ENCODE measurements at regions not wholly inside any gene's neighbourhood (a gene's known extent, or its start where the extent isn't known, plus 50 kb on each side); places are given as distances from the start of the nearest gene placed in this dataset.

GRCh38 chr12:70077441-70077840 lies 165.8 kb upstream of the CNOT2 start:
- Histone ChIP-seq H3K4me2 (no peak overlapping the region), H3K4me3 (ENCODE audit: low read depth in 2 of 2, low read length in 1 of 2) (no peak overlapping the region), H3K9me2 (no peaks in the 10 kb centered on the region), H3F3A (replicated peaks; ENCODE audit: insufficient read depth) (no peaks in the 10 kb centered on the region), H4K20me1 (ENCODE audit: insufficient read depth) (no peaks in the 10 kb centered on the region), H3K79me2 (ENCODE audit: insufficient read depth) (no peaks in the 10 kb centered on the region), H3K9me3 (no peaks in the 10 kb centered on the region), H3K27ac (ENCODE audit: low read depth in 2 of 2, low read length in 1 of 2) (no peak overlapping the region), H3K4me1 (ENCODE audit: control insufficient read depth in 1 of 2, insufficient read depth in 2 of 2, low read depth in 1 of 2, low read length in 1 of 2) (no peaks in the 10 kb centered on the region; a peak in 1 of 4 replicates), H3K27me3 (ENCODE audit: insufficient read depth) (no peaks in the 10 kb centered on the region), H2AFZ (ENCODE audit: low read depth) (no peak overlapping the region), H3K9ac (no peak overlapping the region), H3K36me3 (replicated peaks in 1 of 2; ENCODE audit: control insufficient read depth in 1 of 2, insufficient read depth in 2 of 2, low read length in 1 of 2) (no peaks in the 10 kb centered on the region)
- ChIA-PET CTCF (no interaction called here), POLR2A (no interaction called here)
- DNase-seq = no peak
- TF ChIP-seq GATA2 (CRISPR knock-in tag; IDR thresholded peaks at IDR 0.05) (no peak), USF1 (IDR thresholded peaks at IDR 0.05; ENCODE audit: borderline replicate concordance, low read depth) (no peak), NRF1 (IDR thresholded peaks at IDR 0.05; ENCODE audit: low read depth, low read length) (no peak)
- WGBS (ENCODE audit: low lambda C conversion rate) = 41% methylated on average over 2 of the region's 2 CpGs

GRCh38 chr12:70078161-70078560 lies 165.1 kb upstream of the CNOT2 start:
- H3K36me3 ChIP-seq (replicated peaks in 1 of 2; ENCODE audit: control insufficient read depth in 1 of 2, insufficient read depth in 2 of 2, low read length in 1 of 2) = no peaks in the 10 kb centered on the region
- no peak overlapping the region for H3K9ac ChIP-seq
- TF ChIP-seq MEF2A (IDR thresholded peaks at IDR 0.05; ENCODE audit: borderline replicate concordance, low read depth) = no peak
- TF ChIP-seq SIN3A (IDR thresholded peaks at IDR 0.05; ENCODE audit: borderline replicate concordance, low read depth, low read length) = no peak
- no peak for TF ChIP-seq PBX3 (IDR thresholded peaks at IDR 0.05)
- TF ChIP-seq RXRA (IDR thresholded peaks at IDR 0.05; ENCODE audit: borderline replicate concordance, low read depth) = no peak
- no peak for TF ChIP-seq TAF1 (IDR thresholded peaks at IDR 0.05; ENCODE audit: borderline replicate concordance, low read depth, low read length)
- no peak for TF ChIP-seq GABPA (IDR thresholded peaks at IDR 0.05; ENCODE audit: low read depth)
- TF ChIP-seq REST (IDR thresholded peaks at IDR 0.05; ENCODE audit: low read depth, low read length) = no peak
- no peak for TF ChIP-seq EZH2phosphoT487 (IDR thresholded peaks at IDR 0.05; ENCODE audit: borderline replicate concordance, low read depth)
- no peaks in the 10 kb centered on the region for H4K20me1 ChIP-seq (ENCODE audit: insufficient read depth)
- WGBS (ENCODE audit: low lambda C conversion rate) = 48% methylated on average over 2 of the region's 2 CpGs
- no peaks in the 10 kb centered on the region; a peak in 1 of 4 replicates for H3K4me1 ChIP-seq (ENCODE audit: control insufficient read depth in 1 of 2, insufficient read depth in 2 of 2, low read depth in 1 of 2, low read length in 1 of 2)
- no peaks in the 10 kb centered on the region for H3K79me2 ChIP-seq (ENCODE audit: insufficient read depth)
- no peaks in the 10 kb centered on the region for H3K9me2 ChIP-seq
- no peaks in the 10 kb centered on the region for H3K27me3 ChIP-seq (ENCODE audit: insufficient read depth)
- POLR2A ChIA-PET = no interaction called here
- H3F3A ChIP-seq (replicated peaks; ENCODE audit: insufficient read depth) = no peaks in the 10 kb centered on the region
- H2AFZ ChIP-seq (ENCODE audit: low read depth) = no peak overlapping the region; the same call in 1 of the 2 replicates
- no peak overlapping the region for H3K27ac ChIP-seq (ENCODE audit: low read depth in 2 of 2, low read length in 1 of 2)
- H3K9me3 ChIP-seq = no peaks in the 10 kb centered on the region
- no peak for DNase-seq
- H3K4me2 ChIP-seq = no peak overlapping the region
- CTCF ChIA-PET = no interaction called here
- H3K4me3 ChIP-seq (ENCODE audit: low read depth in 2 of 2, low read length in 1 of 2) = no peak overlapping the region
